ENCODE measurements at regions not wholly inside any gene's neighbourhood (a gene's known extent, or its start where the extent isn't known, plus 50 kb on each side); places are given as distances from the start of the nearest gene placed in this dataset.
"Not testable (repeated sequence)": the region's sequence is repeated elsewhere in the genome, so short reads cannot be mapped to it uniquely, and the experiment has no call there.

DNA sequence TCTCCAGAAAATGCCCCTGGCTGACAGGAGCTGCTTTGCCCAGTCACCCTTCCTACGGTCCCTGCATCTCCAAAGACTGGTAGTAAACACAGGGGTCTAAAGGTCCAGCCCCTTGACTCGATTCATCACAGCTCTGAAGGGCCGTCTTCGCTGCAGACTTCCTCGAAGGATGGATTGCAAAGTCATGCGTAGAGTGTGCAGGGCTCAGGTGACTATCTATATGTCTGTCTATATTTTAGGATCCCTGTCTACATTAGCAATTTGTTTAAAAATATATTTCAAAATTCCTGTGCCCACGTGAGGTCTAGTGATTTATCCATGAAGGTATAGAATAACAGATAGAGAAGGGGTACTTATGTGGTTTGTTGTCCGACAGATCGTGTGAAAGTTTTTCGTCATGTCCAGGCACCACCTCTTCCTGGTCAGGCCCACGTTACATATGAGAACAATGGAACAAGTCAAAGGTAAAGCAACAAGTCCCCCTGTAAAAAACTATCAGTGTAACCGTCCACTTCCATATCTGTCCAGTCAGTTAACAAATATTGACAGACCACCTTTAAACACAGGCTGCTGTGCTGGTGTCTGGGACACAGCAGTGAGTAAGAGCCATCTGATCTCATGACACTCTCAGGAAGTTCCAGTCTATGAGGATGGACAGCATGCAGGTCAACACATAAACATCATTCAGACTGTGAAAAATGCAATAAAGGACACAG is 127.7 kb upstream of the SULF2 start (continued):
- peak; percentile 86 for TF ChIP-seq PAXIP1 (CRISPR knock-in tag; conservative IDR thresholded peaks at IDR 0.05)
- 0 out of 2 replicates have a peak, but pooled peaks have one; percentile 13 for TF ChIP-seq BRCA1 (CRISPR knock-in tag; IDR thresholded peaks at IDR 0.05)
- TF ChIP-seq ELF1 (CRISPR knock-in tag; IDR thresholded peaks at IDR 0.05) = peak; percentile 73
- TF ChIP-seq, protein P1, sequence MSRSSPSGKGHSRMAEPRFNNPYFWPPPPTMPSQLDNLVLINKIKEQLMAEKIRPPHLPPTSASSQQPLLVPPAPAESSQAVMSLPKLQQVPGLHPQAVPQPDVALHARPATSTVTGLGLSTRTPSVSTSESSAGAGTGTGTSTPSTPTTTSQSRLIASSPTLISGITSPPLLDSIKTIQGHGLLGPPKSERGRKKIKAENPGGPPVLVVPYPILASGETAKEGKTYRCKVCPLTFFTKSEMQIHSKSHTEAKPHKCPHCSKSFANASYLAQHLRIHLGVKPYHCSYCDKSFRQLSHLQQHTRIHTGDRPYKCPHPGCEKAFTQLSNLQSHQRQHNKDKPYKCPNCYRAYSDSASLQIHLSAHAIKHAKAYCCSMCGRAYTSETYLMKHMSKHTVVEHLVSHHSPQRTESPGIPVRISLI (CRISPR knock-in tag; IDR thresholded peaks at IDR 0.05; ENCODE audit: borderline replicate concordance) = peak; percentile 44; the same call in 1 of the 2 replicates
- TF ChIP-seq GABPB1 (CRISPR knock-in tag; IDR thresholded peaks at IDR 0.05) = peak; percentile 39; the same call in 1 of the 2 replicates
- peak; percentile 35; the same call in 1 of the 2 replicates for TF ChIP-seq ATF7 (IDR thresholded peaks at IDR 0.05)
- not testable (repeated sequence) for TF ChIP-seq ATF7 (CRISPR knock-in tag; IDR thresholded peaks at IDR 0.05)
- TF ChIP-seq NR2F1 (CRISPR knock-in tag; IDR thresholded peaks at IDR 0.05) = 0 out of 4 replicates have a peak, but pooled peaks of 1 of the 2 experiments have one; percentile 37
- TF ChIP-seq ZNF510 (CRISPR knock-in tag; IDR thresholded peaks at IDR 0.05; ENCODE audit: low read depth) = peak; percentile 53; the same call in 1 of the 2 replicates
- 0 out of 2 replicates have a peak, but pooled peaks have one; percentile 55 for TF ChIP-seq ZNF816 (CRISPR knock-in tag; IDR thresholded peaks at IDR 0.05; ENCODE audit: borderline replicate concordance)
- TF ChIP-seq FOXA1 (IDR thresholded peaks at IDR 0.05) = peak; percentile 84
- peak; percentile 94 for TF ChIP-seq FOXA1 (CRISPR knock-in tag; IDR thresholded peaks at IDR 0.05)
- TF ChIP-seq MIER3 (CRISPR knock-in tag; IDR thresholded peaks at IDR 0.05; ENCODE audit: borderline replicate concordance) = peak; percentile 75; the same call in 1 of the 2 replicates
- peak; percentile 84 for TF ChIP-seq TARDBP (CRISPR knock-in tag; IDR thresholded peaks at IDR 0.05)
- TF ChIP-seq, protein P2, sequence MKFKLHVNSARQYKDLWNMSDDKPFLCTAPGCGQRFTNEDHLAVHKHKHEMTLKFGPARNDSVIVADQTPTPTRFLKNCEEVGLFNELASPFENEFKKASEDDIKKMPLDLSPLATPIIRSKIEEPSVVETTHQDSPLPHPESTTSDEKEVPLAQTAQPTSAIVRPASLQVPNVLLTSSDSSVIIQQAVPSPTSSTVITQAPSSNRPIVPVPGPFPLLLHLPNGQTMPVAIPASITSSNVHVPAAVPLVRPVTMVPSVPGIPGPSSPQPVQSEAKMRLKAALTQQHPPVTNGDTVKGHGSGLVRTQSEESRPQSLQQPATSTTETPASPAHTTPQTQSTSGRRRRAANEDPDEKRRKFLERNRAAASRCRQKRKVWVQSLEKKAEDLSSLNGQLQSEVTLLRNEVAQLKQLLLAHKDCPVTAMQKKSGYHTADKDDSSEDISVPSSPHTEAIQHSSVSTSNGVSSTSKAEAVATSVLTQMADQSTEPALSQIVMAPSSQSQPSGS (CRISPR knock-in tag; IDR thresholded peaks at IDR 0.05) = peak; percentile 38; the same call in 1 of the 2 replicates
- peak; percentile 44 for TF ChIP-seq TCF7 (IDR thresholded peaks at IDR 0.05; ENCODE audit: low read depth)
- peak; percentile 71; the same call in 1 of the 2 replicates for TF ChIP-seq SP5 (CRISPR knock-in tag; IDR thresholded peaks at IDR 0.05; ENCODE audit: borderline replicate concordance, low read depth)
- 0 out of 2 replicates have a peak, but pooled peaks have one; percentile 12 for TF ChIP-seq ZNF547 (CRISPR knock-in tag; IDR thresholded peaks at IDR 0.05)
- TF ChIP-seq RCOR2 (CRISPR knock-in tag; IDR thresholded peaks at IDR 0.05) = peak; percentile 91; the same call in 1 of the 2 replicates
- TF ChIP-seq ELF3 (CRISPR knock-in tag; IDR thresholded peaks at IDR 0.05) = peak; percentile 96
- TF ChIP-seq ZNF12 (CRISPR knock-in tag; IDR thresholded peaks at IDR 0.05) = peak; percentile 46; the same call in 1 of the 2 replicates
- TF ChIP-seq, protein P3, sequence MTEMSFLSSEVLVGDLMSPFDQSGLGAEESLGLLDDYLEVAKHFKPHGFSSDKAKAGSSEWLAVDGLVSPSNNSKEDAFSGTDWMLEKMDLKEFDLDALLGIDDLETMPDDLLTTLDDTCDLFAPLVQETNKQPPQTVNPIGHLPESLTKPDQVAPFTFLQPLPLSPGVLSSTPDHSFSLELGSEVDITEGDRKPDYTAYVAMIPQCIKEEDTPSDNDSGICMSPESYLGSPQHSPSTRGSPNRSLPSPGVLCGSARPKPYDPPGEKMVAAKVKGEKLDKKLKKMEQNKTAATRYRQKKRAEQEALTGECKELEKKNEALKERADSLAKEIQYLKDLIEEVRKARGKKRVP (CRISPR knock-in tag; IDR thresholded peaks at IDR 0.05) = peak in 1 of 2 experiments; percentile 79; a peak in 2 of 4 replicates
- TF ChIP-seq ZSCAN29 (CRISPR knock-in tag; conservative IDR thresholded peaks at IDR 0.05) = peak; percentile 79
- peak; percentile 93 for TF ChIP-seq MED1 (CRISPR knock-in tag; IDR thresholded peaks at IDR 0.05)
